Astrocyte (in vitro differentiated cells and primary cell): ENCODE measurements at regions not wholly inside any gene's neighbourhood (a gene's known extent, or its start where the extent isn't known, plus 50 kb on each side); places are given as distances from the start of the nearest gene placed in this dataset.

ENCODE experiments used
- CTCF ChIP-seq: IDR thresholded peaks from 2 replicates; pipeline ENCODE4 v1.5.1; 2011; ENCODE audit warnings: low read depth, mild to moderate bottlenecking, inconsistent platforms, low read length, moderate library complexity; ENCODE audit not compliant: insufficient read depth
- EZH2 ChIP-seq: IDR thresholded peaks from 2 replicates; pipeline ENCODE4 v1.6.1; 2012; ENCODE audit warnings: mild to moderate bottlenecking, low read length, inconsistent platforms; ENCODE audit not compliant: insufficient read depth

DNA sequence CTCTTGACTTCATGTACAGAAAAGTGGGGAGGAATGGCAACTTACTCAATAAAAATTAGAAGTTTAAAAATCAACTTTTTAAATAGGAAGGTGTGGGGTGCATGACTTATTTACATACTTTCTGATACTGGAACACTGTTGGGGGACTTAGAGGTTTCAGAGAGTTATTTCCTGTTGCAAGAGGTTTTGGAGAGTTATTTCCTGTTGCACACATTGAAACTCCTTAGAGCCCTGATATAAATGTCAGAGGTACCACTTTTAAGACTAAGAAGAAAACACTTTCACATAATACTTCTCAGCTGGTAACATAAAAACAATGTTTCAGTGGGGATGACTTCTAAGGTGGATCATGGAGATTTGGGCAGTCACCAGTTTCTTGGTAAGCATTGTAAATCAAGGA is 579.9 kb downstream of the MMUT start:
- no peak for TF ChIP-seq CTCF
- TF ChIP-seq EZH2 = no peak
